ENCODE measurements at regions not wholly inside any gene's neighbourhood (a gene's known extent, or its start where the extent isn't known, plus 50 kb on each side); places are given as distances from the start of the nearest gene placed in this dataset.

- 65 to 69% methylated on average over 6 of the region's 6 CpGs for WGBS, 2 experiments (ENCODE audit: low coverage in 1 of 2, low lambda C conversion rate in 2 of 2, missing lambda C conversion rate in 2 of 2)
- in situ Hi-C loops (cut with MboI): loop anchor here (25.0 kb wide), 1 partner anchor 1034 kb away; no protein-coding TSS in a partner anchor
- no peaks in the 10 kb centered on the region for H3F3A ChIP-seq (ENCODE audit: insufficient read depth)
- no peak overlapping the region for H3K9ac ChIP-seq
- H3K4me3 ChIP-seq: no peak overlapping the region
- no peak overlapping the region for H2AFZ ChIP-seq
- no peaks in the 10 kb centered on the region for H3K36me3 ChIP-seq (ENCODE audit: low read depth)
- no peaks in the 10 kb centered on the region for H3K27me3 ChIP-seq (replicated peaks; ENCODE audit: insufficient read depth)
- TF ChIP-seq EZH2phosphoT487 (IDR thresholded peaks at IDR 0.05; ENCODE audit: insufficient read depth, low read depth): no peak
- TF ChIP-seq EZH2 (IDR thresholded peaks at IDR 0.05; ENCODE audit: insufficient read depth, poor library complexity, severe bottlenecking): no peak
- no peaks in the 10 kb centered on the region for H3K79me2 ChIP-seq (ENCODE audit: insufficient read depth)
- H3K4me1 ChIP-seq (ENCODE audit: insufficient read depth): no peaks in the 10 kb centered on the region; the same call in 1 of the 2 replicates
- no peaks in the 10 kb centered on the region for H4K20me1 ChIP-seq (ENCODE audit: insufficient read depth)
- no peaks in the 10 kb centered on the region for H3K9me2 ChIP-seq (ENCODE audit: insufficient read depth)
- no peak overlapping the region for H3K27ac ChIP-seq
- no peak overlapping the region for H3K4me2 ChIP-seq (ENCODE audit: unreplicated experiment)
- no peaks in the 10 kb centered on the region for H3K9me3 ChIP-seq (ENCODE audit: low read depth)
- no peak for DNase-seq
Measured at GRCh38 chr7:81470724-81471379, 299.0 kb downstream of the HGF start.

DNA sequence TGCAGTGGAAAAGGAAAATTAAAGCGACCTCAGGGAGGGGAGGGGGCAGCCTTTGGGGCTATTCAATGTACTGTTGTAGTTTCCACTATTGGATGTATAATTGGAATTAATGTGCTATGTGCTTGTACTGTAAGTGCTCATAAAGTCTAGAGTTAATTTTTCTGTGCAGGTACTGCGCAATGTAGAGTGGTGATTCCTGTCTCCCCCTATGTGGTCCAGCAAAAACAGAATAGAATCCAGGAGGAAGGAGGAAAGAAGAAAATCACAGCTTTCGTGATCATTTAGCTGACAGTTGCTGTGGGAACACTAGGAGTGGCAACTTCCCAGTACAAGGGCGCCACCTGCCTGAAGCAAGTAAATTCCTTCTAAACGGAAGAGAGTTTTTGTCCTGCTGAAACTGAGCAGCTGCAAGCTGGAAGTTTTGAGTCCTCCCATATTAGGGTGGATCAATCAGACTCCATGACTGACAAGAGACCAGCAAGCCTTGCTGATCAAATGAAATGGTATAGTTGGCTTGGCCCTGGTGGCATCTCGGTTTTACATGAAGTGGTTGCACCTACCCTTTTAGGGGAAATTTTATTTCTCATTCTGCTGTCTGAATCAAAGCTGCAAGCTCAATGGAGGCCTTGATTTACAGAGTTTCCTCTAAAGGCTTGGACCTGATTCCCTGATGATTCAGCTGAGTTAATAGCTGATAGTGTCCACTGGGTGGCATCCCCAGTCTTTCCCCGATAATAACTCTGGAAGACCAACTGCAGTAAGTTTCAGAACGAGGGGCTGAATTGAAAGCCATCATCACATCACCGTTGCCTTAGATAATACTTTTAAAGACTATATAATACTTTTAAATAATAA lies 299.8 kb downstream of the HGF start:
- in situ Hi-C loops (cut with MboI): loop anchor here (25.0 kb wide), 1 partner anchor 1033 kb away; no protein-coding TSS in a partner anchor
- H3F3A ChIP-seq (ENCODE audit: insufficient read depth): no peaks in the 10 kb centered on the region
- H3K9ac ChIP-seq: no peak overlapping the region
- H3K36me3 ChIP-seq (ENCODE audit: low read depth): no peaks in the 10 kb centered on the region
- H3K79me2 ChIP-seq (ENCODE audit: insufficient read depth): no peaks in the 10 kb centered on the region
- peak overlapping the region; percentile 27 for H2AFZ ChIP-seq
- no peaks in the 10 kb centered on the region for H3K9me2 ChIP-seq (ENCODE audit: insufficient read depth)
- no peak overlapping the region for H3K4me2 ChIP-seq (ENCODE audit: unreplicated experiment)
- H3K4me3 ChIP-seq: no peak overlapping the region
- DNase-seq: peak; percentile 84
- no peak for TF ChIP-seq EZH2 (IDR thresholded peaks at IDR 0.05; ENCODE audit: insufficient read depth, poor library complexity, severe bottlenecking)
- TF ChIP-seq EZH2phosphoT487 (IDR thresholded peaks at IDR 0.05; ENCODE audit: insufficient read depth, low read depth): no peak
- WGBS, 2 experiments (ENCODE audit: low coverage in 1 of 2, low lambda C conversion rate in 2 of 2, missing lambda C conversion rate in 2 of 2): 31 to 35% methylated on average over 9 of the region's 9 CpGs
- no peaks in the 10 kb centered on the region for H3K9me3 ChIP-seq (ENCODE audit: low read depth)
- H4K20me1 ChIP-seq (ENCODE audit: insufficient read depth): no peaks in the 10 kb centered on the region
- no peaks in the 10 kb centered on the region; the same call in 1 of the 2 replicates for H3K4me1 ChIP-seq (ENCODE audit: insufficient read depth)
- no peak overlapping the region for H3K27ac ChIP-seq
- no peaks in the 10 kb centered on the region for H3K27me3 ChIP-seq (replicated peaks; ENCODE audit: insufficient read depth)

- no peaks in the 10 kb centered on the region for H3K36me3 ChIP-seq (ENCODE audit: low read depth)
- H3K27ac ChIP-seq: no peak overlapping the region
- H3K4me3 ChIP-seq: no peak overlapping the region
- DNase-seq: no peak
- in situ Hi-C loops (cut with MboI): loop anchor here (25.0 kb wide), 1 partner anchor 1032 kb away; no protein-coding TSS in a partner anchor
- no peak for TF ChIP-seq EZH2phosphoT487 (IDR thresholded peaks at IDR 0.05; ENCODE audit: insufficient read depth, low read depth)
- TF ChIP-seq EZH2 (IDR thresholded peaks at IDR 0.05; ENCODE audit: insufficient read depth, poor library complexity, severe bottlenecking): no peak
- H3K9me2 ChIP-seq (ENCODE audit: insufficient read depth): no peaks in the 10 kb centered on the region
- no peaks in the 10 kb centered on the region for H4K20me1 ChIP-seq (ENCODE audit: insufficient read depth)
- H3K4me2 ChIP-seq (ENCODE audit: unreplicated experiment): no peak overlapping the region
- no peaks in the 10 kb centered on the region for H3F3A ChIP-seq (ENCODE audit: insufficient read depth)
- no peaks in the 10 kb centered on the region; the same call in 1 of the 2 replicates for H3K4me1 ChIP-seq (ENCODE audit: insufficient read depth)
- WGBS, 2 experiments (ENCODE audit: low coverage in 1 of 2, low lambda C conversion rate in 2 of 2, missing lambda C conversion rate in 2 of 2): 50 to 52% methylated on average over 2 of the region's 2 CpGs
- H3K9ac ChIP-seq: no peak overlapping the region
- H3K9me3 ChIP-seq (ENCODE audit: low read depth): no peaks in the 10 kb centered on the region
- no peaks in the 10 kb centered on the region for H3K27me3 ChIP-seq (replicated peaks; ENCODE audit: insufficient read depth)
- peak overlapping the region; percentile 27 for H2AFZ ChIP-seq
- no peaks in the 10 kb centered on the region for H3K79me2 ChIP-seq (ENCODE audit: insufficient read depth)
Measured at GRCh38 chr7:81469153-81469868, 300.5 kb downstream of the HGF start.

DNA sequence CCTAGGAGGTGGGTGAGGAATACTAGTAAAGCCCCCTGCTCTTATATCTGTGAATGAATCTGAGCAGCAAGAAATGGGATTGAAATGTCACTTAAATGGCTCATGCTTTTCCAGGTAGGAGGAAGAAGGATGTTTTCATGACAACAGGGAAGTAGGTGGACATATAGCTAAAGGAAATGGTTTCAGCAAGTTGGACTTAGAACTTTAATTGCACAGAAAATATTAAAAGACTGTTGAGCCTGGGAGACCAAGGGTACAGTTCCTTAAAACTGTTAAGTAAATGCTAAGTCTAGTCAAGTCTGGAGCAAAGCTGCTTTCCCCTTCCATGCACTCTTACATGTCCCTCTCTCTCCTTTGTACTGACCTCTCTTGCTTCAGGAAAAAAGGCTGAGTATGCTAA lies 301.3 kb downstream of the HGF start:
- Histone ChIP-seq H3K36me3 (ENCODE audit: low read depth) (no peaks in the 10 kb centered on the region), H3F3A (ENCODE audit: insufficient read depth) (no peaks in the 10 kb centered on the region), H3K9me3 (ENCODE audit: low read depth) (no peaks in the 10 kb centered on the region), H3K27me3 (replicated peaks; ENCODE audit: insufficient read depth) (no peaks in the 10 kb centered on the region), H4K20me1 (ENCODE audit: insufficient read depth) (no peaks in the 10 kb centered on the region), H3K4me3 (no peak overlapping the region), H3K4me1 (ENCODE audit: insufficient read depth) (no peaks in the 10 kb centered on the region; the same call in 1 of the 2 replicates), H3K9me2 (ENCODE audit: insufficient read depth) (no peaks in the 10 kb centered on the region), H3K27ac (no peak overlapping the region), H3K9ac (no peak overlapping the region), H2AFZ (no peak overlapping the region), H3K4me2 (ENCODE audit: unreplicated experiment) (no peak overlapping the region), H3K79me2 (ENCODE audit: insufficient read depth) (no peaks in the 10 kb centered on the region)
- in situ Hi-C loops (cut with MboI): loop anchor here (25.0 kb wide), 1 partner anchor 1031 kb away; no protein-coding TSS in a partner anchor
- no peak for TF ChIP-seq EZH2phosphoT487 (IDR thresholded peaks at IDR 0.05; ENCODE audit: insufficient read depth, low read depth)
- no peak for TF ChIP-seq EZH2 (IDR thresholded peaks at IDR 0.05; ENCODE audit: insufficient read depth, poor library complexity, severe bottlenecking)
- DNase-seq: no peak
